ENCODE measurements at regions not wholly inside any gene's neighbourhood (a gene's known extent, or its start where the extent isn't known, plus 50 kb on each side); places are given as distances from the start of the nearest gene placed in this dataset.

DNA sequence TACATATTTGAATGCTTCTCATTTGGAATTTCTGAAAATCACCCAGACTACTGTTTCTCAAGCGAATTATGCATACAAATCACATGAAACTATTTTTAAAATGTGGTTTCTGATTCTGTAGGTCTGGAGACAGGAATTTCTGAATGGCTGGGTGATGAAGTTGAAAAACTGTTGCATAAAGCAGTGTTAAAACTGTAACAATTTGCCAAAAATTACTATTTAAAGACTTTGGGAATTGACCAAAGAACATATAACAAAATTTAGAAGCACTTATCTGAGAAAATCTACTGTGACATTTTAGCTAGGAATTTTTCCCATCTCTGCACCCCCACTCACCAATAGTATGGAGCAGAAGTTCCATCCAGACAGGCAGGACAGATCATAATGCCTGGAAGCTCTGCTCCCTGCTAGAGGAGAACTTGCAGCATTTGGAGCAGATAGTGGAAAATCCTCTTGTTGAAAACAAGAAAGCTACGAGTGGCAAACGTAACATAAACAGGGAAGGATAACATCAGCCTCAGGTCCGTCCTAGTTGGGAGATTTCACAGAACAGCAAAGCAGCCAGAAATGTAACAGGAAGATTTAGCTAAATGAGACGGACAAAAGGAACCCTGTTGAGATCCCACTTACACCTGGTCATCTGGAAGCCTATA is 132.3 kb upstream of the MCTP2 start:
- CTCF ChIA-PET = no interaction called here
- peaks cover 5% of the 10 kb centered on the region for H3K36me3 Mint-ChIP-seq (ENCODE audit: insufficient read depth, unreplicated experiment)
- intact Hi-C loops (cut with micrococcal nuclease; ENCODE audit: unreplicated experiment) = no loop called here
- H3K9me3 Mint-ChIP-seq (ENCODE audit: low read depth, unreplicated experiment) = no peaks in the 10 kb centered on the region
- H3K4me1 Mint-ChIP-seq (ENCODE audit: low read depth, unreplicated experiment) = no peaks in the 10 kb centered on the region
- H3K4me3 Mint-ChIP-seq (ENCODE audit: low read depth, unreplicated experiment) = no peak overlapping the region
- DNase-seq = no peak
- no TSS peak for BruUV-seq (replicated peaks)
- no peak overlapping the region for H3K27ac Mint-ChIP-seq (ENCODE audit: unreplicated experiment)
- TF ChIP-seq, protein P1, sequence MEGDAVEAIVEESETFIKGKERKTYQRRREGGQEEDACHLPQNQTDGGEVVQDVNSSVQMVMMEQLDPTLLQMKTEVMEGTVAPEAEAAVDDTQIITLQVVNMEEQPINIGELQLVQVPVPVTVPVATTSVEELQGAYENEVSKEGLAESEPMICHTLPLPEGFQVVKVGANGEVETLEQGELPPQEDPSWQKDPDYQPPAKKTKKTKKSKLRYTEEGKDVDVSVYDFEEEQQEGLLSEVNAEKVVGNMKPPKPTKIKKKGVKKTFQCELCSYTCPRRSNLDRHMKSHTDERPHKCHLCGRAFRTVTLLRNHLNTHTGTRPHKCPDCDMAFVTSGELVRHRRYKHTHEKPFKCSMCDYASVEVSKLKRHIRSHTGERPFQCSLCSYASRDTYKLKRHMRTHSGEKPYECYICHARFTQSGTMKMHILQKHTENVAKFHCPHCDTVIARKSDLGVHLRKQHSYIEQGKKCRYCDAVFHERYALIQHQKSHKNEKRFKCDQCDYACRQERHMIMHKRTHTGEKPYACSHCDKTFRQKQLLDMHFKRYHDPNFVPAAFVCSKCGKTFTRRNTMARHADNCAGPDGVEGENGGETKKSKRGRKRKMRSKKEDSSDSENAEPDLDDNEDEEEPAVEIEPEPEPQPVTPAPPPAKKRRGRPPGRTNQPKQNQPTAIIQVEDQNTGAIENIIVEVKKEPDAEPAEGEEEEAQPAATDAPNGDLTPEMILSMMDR (IDR thresholded peaks at IDR 0.05; ENCODE audit: unreplicated experiment) = no peak
- no peaks in the 10 kb centered on the region for H3K27me3 Mint-ChIP-seq (ENCODE audit: unreplicated experiment)

DNA sequence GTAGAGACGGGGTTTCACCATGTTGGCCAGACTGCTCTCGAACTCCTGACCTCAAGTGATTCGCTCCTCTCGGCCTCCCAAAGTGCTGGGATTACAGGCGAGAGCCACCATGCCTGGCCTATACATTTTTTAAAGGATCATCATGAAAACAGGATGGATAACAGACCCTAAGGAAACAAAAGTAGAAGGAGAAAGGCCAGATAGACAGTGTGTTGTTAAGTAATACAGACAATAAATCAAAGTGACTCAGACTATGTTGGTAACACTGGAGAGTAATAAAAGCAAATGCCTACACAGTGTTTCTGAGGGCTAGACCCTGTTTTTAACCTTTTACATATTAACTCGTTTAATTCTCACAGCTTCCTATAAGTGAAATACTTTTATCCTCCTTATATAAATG is 133.8 kb upstream of the MCTP2 start:
- Mint-ChIP-seq H3K4me1 (ENCODE audit: low read depth, unreplicated experiment) (no peaks in the 10 kb centered on the region), H3K4me3 (ENCODE audit: low read depth, unreplicated experiment) (no peak overlapping the region), H3K27me3 (ENCODE audit: unreplicated experiment) (no peaks in the 10 kb centered on the region), H3K36me3 (ENCODE audit: insufficient read depth, unreplicated experiment) (no peaks in the 10 kb centered on the region), H3K9me3 (ENCODE audit: low read depth, unreplicated experiment) (no peaks in the 10 kb centered on the region), H3K27ac (ENCODE audit: unreplicated experiment) (no peak overlapping the region)
- no TSS peak for BruUV-seq (replicated peaks)
- no peak for DNase-seq
- TF ChIP-seq, protein P1 (IDR thresholded peaks at IDR 0.05; ENCODE audit: unreplicated experiment) = no peak
- CTCF ChIA-PET = no interaction called here
- intact Hi-C loops (cut with micrococcal nuclease; ENCODE audit: unreplicated experiment) = no loop called here

DNA sequence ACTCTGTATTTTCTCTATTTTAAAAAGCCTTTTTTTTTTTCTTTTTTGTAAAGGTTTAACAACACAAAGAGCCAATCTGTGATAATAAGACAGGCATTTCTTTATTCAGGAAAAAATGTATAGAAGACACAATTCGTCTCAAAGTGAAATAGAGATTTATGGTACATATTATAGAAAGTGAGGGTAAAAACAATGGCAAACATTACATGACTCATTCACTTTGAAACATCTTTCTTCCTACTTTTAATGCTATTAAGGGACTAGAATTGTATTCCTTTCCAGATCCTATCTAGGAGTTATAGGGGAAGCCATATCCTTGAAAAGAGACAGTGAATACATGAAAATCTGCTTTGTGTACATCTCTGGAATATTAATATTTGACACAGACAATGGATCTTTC is 137.1 kb upstream of the MCTP2 start:
- Mint-ChIP-seq H3K4me1 (ENCODE audit: low read depth, unreplicated experiment) (no peaks in the 10 kb centered on the region), H3K9me3 (ENCODE audit: low read depth, unreplicated experiment) (no peaks in the 10 kb centered on the region), H3K27me3 (ENCODE audit: unreplicated experiment) (no peaks in the 10 kb centered on the region), H3K4me3 (ENCODE audit: low read depth, unreplicated experiment) (no peak overlapping the region), H3K27ac (ENCODE audit: unreplicated experiment) (no peak overlapping the region), H3K36me3 (ENCODE audit: insufficient read depth, unreplicated experiment) (no peaks in the 10 kb centered on the region)
- intact Hi-C loops (cut with micrococcal nuclease; ENCODE audit: unreplicated experiment) = no loop called here
- DNase-seq = no peak
- CTCF ChIA-PET = no interaction called here
- TF ChIP-seq, protein P1 (IDR thresholded peaks at IDR 0.05; ENCODE audit: unreplicated experiment) = no peak
- BruUV-seq (replicated peaks) = no TSS peak

DNA sequence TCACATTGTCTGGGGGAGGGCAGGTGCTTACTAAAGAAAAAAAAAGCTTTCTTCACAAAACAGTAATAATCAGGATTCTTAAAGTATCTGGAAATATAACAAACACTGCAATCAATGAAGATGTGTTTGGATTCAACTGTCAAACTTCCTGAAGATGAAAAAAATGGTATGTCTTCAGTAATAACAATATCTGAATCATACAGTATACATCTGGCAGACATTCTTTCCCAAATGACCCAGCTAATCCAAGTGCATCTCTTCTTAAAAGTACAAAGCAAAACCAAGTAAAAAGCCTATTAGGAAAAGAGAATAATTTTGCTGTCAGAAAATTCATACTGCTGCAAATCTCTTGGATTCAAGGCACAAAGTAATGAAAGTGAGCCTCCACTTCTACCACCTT is 145.0 kb upstream of the MCTP2 start:
- DNase-seq = no peak
- Mint-ChIP-seq H3K4me3 (ENCODE audit: low read depth, unreplicated experiment) (no peak overlapping the region), H3K27me3 (ENCODE audit: unreplicated experiment) (peaks cover 13% of the 10 kb centered on the region), H3K9me3 (ENCODE audit: low read depth, unreplicated experiment) (no peaks in the 10 kb centered on the region), H3K27ac (ENCODE audit: unreplicated experiment) (no peak overlapping the region), H3K4me1 (ENCODE audit: low read depth, unreplicated experiment) (no peaks in the 10 kb centered on the region), H3K36me3 (ENCODE audit: insufficient read depth, unreplicated experiment) (no peaks in the 10 kb centered on the region)
- intact Hi-C loops (cut with micrococcal nuclease; ENCODE audit: unreplicated experiment) = no loop called here
- no TSS peak for BruUV-seq (replicated peaks)
- CTCF ChIA-PET = no interaction called here
- TF ChIP-seq, protein P1 (IDR thresholded peaks at IDR 0.05; ENCODE audit: unreplicated experiment) = no peak
